ENCODE measurements at regions not wholly inside any gene's neighbourhood (a gene's known extent, or its start where the extent isn't known, plus 50 kb on each side); places are given as distances from the start of the nearest gene placed in this dataset.

GRCh38 chr10:131822013-131822691 lies 78.7 kb upstream of the PPP2R2D start:
- TF ChIP-seq, protein P1, sequence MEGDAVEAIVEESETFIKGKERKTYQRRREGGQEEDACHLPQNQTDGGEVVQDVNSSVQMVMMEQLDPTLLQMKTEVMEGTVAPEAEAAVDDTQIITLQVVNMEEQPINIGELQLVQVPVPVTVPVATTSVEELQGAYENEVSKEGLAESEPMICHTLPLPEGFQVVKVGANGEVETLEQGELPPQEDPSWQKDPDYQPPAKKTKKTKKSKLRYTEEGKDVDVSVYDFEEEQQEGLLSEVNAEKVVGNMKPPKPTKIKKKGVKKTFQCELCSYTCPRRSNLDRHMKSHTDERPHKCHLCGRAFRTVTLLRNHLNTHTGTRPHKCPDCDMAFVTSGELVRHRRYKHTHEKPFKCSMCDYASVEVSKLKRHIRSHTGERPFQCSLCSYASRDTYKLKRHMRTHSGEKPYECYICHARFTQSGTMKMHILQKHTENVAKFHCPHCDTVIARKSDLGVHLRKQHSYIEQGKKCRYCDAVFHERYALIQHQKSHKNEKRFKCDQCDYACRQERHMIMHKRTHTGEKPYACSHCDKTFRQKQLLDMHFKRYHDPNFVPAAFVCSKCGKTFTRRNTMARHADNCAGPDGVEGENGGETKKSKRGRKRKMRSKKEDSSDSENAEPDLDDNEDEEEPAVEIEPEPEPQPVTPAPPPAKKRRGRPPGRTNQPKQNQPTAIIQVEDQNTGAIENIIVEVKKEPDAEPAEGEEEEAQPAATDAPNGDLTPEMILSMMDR (IDR thresholded peaks at IDR 0.05) = no peak
- no peak for TF ChIP-seq EP300 (IDR thresholded peaks at IDR 0.05)
